ENCODE measurements at regions not wholly inside any gene's neighbourhood (a gene's known extent, or its start where the extent isn't known, plus 50 kb on each side); places are given as distances from the start of the nearest gene placed in this dataset.

- no peak for TF ChIP-seq CTCF (IDR thresholded peaks at IDR 0.05 in 8 of 11, conservative IDR thresholded peaks at IDR 0.05 in 3 of 11)
- TF ChIP-seq POLR2A (IDR thresholded peaks at IDR 0.05): no peak
- no peak for TF ChIP-seq POLR2AphosphoS5 (IDR thresholded peaks at IDR 0.05)
These were observed 74.0 kb upstream of the WNT11 start for GRCh38 chr11:76280151-76280881.
